CD14-positive monocyte (primary cell): ENCODE measurements at regions not wholly inside any gene's neighbourhood (a gene's known extent, or its start where the extent isn't known, plus 50 kb on each side); places are given as distances from the start of the nearest gene placed in this dataset.

Source experiments
- DNase-seq, 3 donors: peaks; one replicate each; pipeline ENCODE4 v3.0.0-alpha.2; 2011 to 2022
- H2AFZ ChIP-seq: 2 replicates; pipeline ENCODE4 v1.6.0; 2012; ENCODE audit warnings: mild to moderate bottlenecking, low read depth, low read length, inconsistent platforms; ENCODE audit not compliant: insufficient read depth, poor library complexity, severe bottlenecking
- H3K27ac ChIP-seq, 2 donors: 1 replicate in 1 of 2; 2 replicates in 1 of 2; pipeline ENCODE4 v1.5.1; 2012 to 2013; ENCODE audit warnings: low read length in 2 of 2, control low read depth in 1 of 2, inconsistent platforms in 1 of 2, low read depth in 1 of 2, mild to moderate bottlenecking in 1 of 2
- H3K27me3 ChIP-seq, 2 donors: one replicate each; pipeline versions ENCODE4 v1.6.0 to v1.6.1; 2011 to 2013; ENCODE audit warnings: low read length in 2 of 2; ENCODE audit not compliant: control insufficient read depth in 2 of 2, insufficient read depth in 2 of 2
- H3K36me3 ChIP-seq, 2 donors: replicated peaks in 1 of 2; 1 replicate in 1 of 2; 2 replicates in 1 of 2; pipeline versions ENCODE4 v1.5.1 to v1.6.1; 2012 to 2013; ENCODE audit warnings: low read length in 2 of 2, control low read depth in 1 of 2, inconsistent platforms in 1 of 2, mild to moderate bottlenecking in 1 of 2; ENCODE audit not compliant: insufficient read depth in 2 of 2, control insufficient read depth in 1 of 2
- H3K4me1 ChIP-seq, 2 donors: 1 replicate in 1 of 2; 2 replicates in 1 of 2; pipeline versions ENCODE4 v1.5.1 to v1.6.1; 2012 to 2013; ENCODE audit warnings: low read length in 2 of 2, control low read depth in 1 of 2, inconsistent platforms in 1 of 2, mild to moderate bottlenecking in 1 of 2, moderate library complexity in 1 of 2; ENCODE audit not compliant: insufficient read depth in 2 of 2, control insufficient read depth in 1 of 2
- H3K4me2 ChIP-seq: replicated peaks from 2 replicates; pipeline ENCODE3; 2012; ENCODE audit warnings: low read length, moderate library complexity, mild to moderate bottlenecking; ENCODE audit not compliant: poor library complexity, severe bottlenecking; ENCODE audit errors: extremely low read depth
- H3K4me3 ChIP-seq, 3 experiments: fragments of 200-600 bp in 1 of 3; sonication (generic) in 1 of 3; replicated peaks in 1 of 3; 1 replicate in 2 of 3; 2 replicates in 1 of 3; pipeline ENCODE4 v1.5.1; 2011 to 2013; ENCODE audit warnings: low read length in 3 of 3, mild to moderate bottlenecking in 3 of 3, control low read depth in 2 of 3, low read depth in 2 of 3, inconsistent platforms in 1 of 3, moderate library complexity in 1 of 3
- H3K79me2 ChIP-seq: 2 replicates; pipeline ENCODE4 v1.6.0; 2012; ENCODE audit warnings: mild to moderate bottlenecking, control low read depth, inconsistent platforms, low read length, moderate library complexity; ENCODE audit not compliant: insufficient read depth
- H3K9ac ChIP-seq: 2 replicates; pipeline ENCODE4 v1.6.0; 2017; ENCODE audit warnings: low read length, mild to moderate bottlenecking; ENCODE audit not compliant: insufficient read depth, poor library complexity, severe bottlenecking
- H3K9me3 ChIP-seq, 2 donors: replicated peaks in 1 of 2; 1 replicate in 1 of 2; 2 replicates in 1 of 2; pipeline versions ENCODE4 v1.5.1 to v1.6.1; 2012 to 2013; ENCODE audit warnings: low read length in 2 of 2, control low read depth in 1 of 2; ENCODE audit not compliant: control insufficient read depth in 1 of 2, insufficient read depth in 1 of 2
- H4K20me1 ChIP-seq: 2 replicates; pipeline ENCODE4 v1.6.0; 2012; ENCODE audit warnings: mild to moderate bottlenecking, low read length, control low read depth, moderate library complexity; ENCODE audit not compliant: insufficient read depth
- H3K27ac Mint-ChIP-seq, 7 donors: one replicate each; pipeline ENCODE4 v1.8.0; 2020; ENCODE audit warnings: mild to moderate bottlenecking in 7 of 7, mixed read lengths in 7 of 7, moderate library complexity in 6 of 7, inconsistent platforms in 2 of 7
- H3K27me3 Mint-ChIP-seq, 3 donors: one replicate each; pipeline ENCODE4 v1.8.0; 2021 to 2022; ENCODE audit warnings: low read depth in 3 of 3, mild to moderate bottlenecking in 3 of 3, mixed read lengths in 3 of 3, moderate library complexity in 3 of 3, inconsistent platforms in 1 of 3
- H3K36me3 Mint-ChIP-seq, 2 donors: one replicate each; pipeline ENCODE4 v1.8.0; 2020; ENCODE audit warnings: mixed read lengths in 2 of 2, inconsistent platforms in 1 of 2, mild to moderate bottlenecking in 1 of 2
- H3K4me1 Mint-ChIP-seq: one replicate; pipeline ENCODE4 v1.8.0; 2020; ENCODE audit warnings: mild to moderate bottlenecking, mixed read lengths
- H3K4me3 Mint-ChIP-seq, 2 donors: one replicate each; pipeline ENCODE4 v1.8.0; 2020; ENCODE audit warnings: mild to moderate bottlenecking in 2 of 2, mixed read lengths in 2 of 2, moderate library complexity in 1 of 2
- H3K9me3 Mint-ChIP-seq, 7 donors: one replicate each; pipeline ENCODE4 v1.8.0; 2020 to 2022; ENCODE audit warnings: mixed read lengths in 7 of 7, mild to moderate bottlenecking in 6 of 7, moderate library complexity in 6 of 7, inconsistent platforms in 2 of 7
- CTCF ChIP-seq: fragments of 200-600 bp; IDR thresholded peaks from one replicate; pipeline ENCODE4 v1.8.0; 2022; ENCODE audit warnings: antibody characterized with exemption, mild to moderate bottlenecking
- WGBS: methylation state at CpG from one replicate; pipeline ENCODE4 v1.1.5; 2013; ENCODE audit warnings: missing lambda C conversion rate; ENCODE audit not compliant: insufficient coverage; 5-methylcytosine and 5-hydroxymethylcytosine counted together
- intact Hi-C, 2 donors: fragments of 100-400 bp; cut with micrococcal nuclease; formaldehyde crosslinking; loops; one replicate each; pipeline versions ENCODE4 v1.15.0 to v1.15.1; 2023

GRCh38 chr1:114342376-114342775 is 168.6 kb downstream of the TRIM33 start:
- 0% methylated on average over 2 of the region's 3 CpGs for WGBS
- Histone ChIP-seq H3K36me3 (no peaks in the 10 kb centered on the region), H2AFZ (peak overlapping the region; percentile 69), H3K27ac (no peak overlapping the region), H3K9me3 (no peaks in the 10 kb centered on the region), H3K27me3 (no peaks in the 10 kb centered on the region), H4K20me1 (no peaks in the 10 kb centered on the region), H3K9ac (no peak overlapping the region), H3K4me2 (no peak overlapping the region), H3K4me3 (no peak overlapping the region), H3K79me2 (no peaks in the 10 kb centered on the region), H3K4me1 (peaks cover 24 to 30% of the 10 kb centered on the region in 2 donors)
- peak overlapping the region in 1 of 7 donors; percentile 39 for H3K27ac Mint-ChIP-seq
- no peak for TF ChIP-seq CTCF
- intact Hi-C loops = loop anchor here in 1 of 2 donors (10.0 kb wide), 1 partner anchor 212 kb away; no protein-coding TSS in a partner anchor
- H3K4me1 Mint-ChIP-seq = peaks cover 43% of the 10 kb centered on the region
- H3K27me3 Mint-ChIP-seq = peaks cover 6 to 7% (median 6%) of the 10 kb centered on the region in 3 donors
- no peaks in the 10 kb centered on the region for H3K36me3 Mint-ChIP-seq
- DNase-seq = peak; percentile 59 to 87 (median 65)
- peaks cover 0 to 1% (median 0%) of the 10 kb centered on the region in 7 donors for H3K9me3 Mint-ChIP-seq
- H3K4me3 Mint-ChIP-seq = no peak overlapping the region

GRCh38 chr1:114341856-114342255 is 169.1 kb downstream of the TRIM33 start:
- H3K4me1 Mint-ChIP-seq = peaks cover 44% of the 10 kb centered on the region
- no peak for TF ChIP-seq CTCF
- no peaks in the 10 kb centered on the region for H4K20me1 ChIP-seq
- peak overlapping the region in 1 of 7 donors; percentile 76 for H3K27ac Mint-ChIP-seq
- H3K27me3 Mint-ChIP-seq = peaks cover 4 to 6% (median 5%) of the 10 kb centered on the region in 3 donors
- H3K27ac ChIP-seq = peak overlapping the region in 1 of 2 donors; percentile 9
- H3K4me2 ChIP-seq = no peak overlapping the region
- H2AFZ ChIP-seq = peak overlapping the region; percentile 43
- no peak for DNase-seq
- no peaks in the 10 kb centered on the region for H3K9me3 ChIP-seq
- H3K4me3 ChIP-seq = no peak overlapping the region
- no peaks in the 10 kb centered on the region for H3K36me3 ChIP-seq
- intact Hi-C loops = loop anchor here in 1 of 2 donors (10.0 kb wide), 1 partner anchor 213 kb away; no protein-coding TSS in a partner anchor
- H3K9ac ChIP-seq = no peak overlapping the region
- WGBS = 0% methylated on average over 3 of the region's 6 CpGs
- H3K9me3 Mint-ChIP-seq = peaks cover 0 to 1% (median 0%) of the 10 kb centered on the region in 7 donors
- H3K4me3 Mint-ChIP-seq = no peak overlapping the region
- H3K27me3 ChIP-seq = no peaks in the 10 kb centered on the region
- H3K4me1 ChIP-seq = peaks cover 23 to 30% of the 10 kb centered on the region in 2 donors
- H3K79me2 ChIP-seq = no peaks in the 10 kb centered on the region
- H3K36me3 Mint-ChIP-seq = no peaks in the 10 kb centered on the region
